IPS-NIHi7 (cell line): ENCODE measurements at regions not wholly inside any gene's neighbourhood (a gene's known extent, or its start where the extent isn't known, plus 50 kb on each side); places are given as distances from the start of the nearest gene placed in this dataset.

ENCODE experiments used
- DNase-seq: peaks from one replicate; pipeline ENCODE4 v3.0.0; 2012; ENCODE audit warnings: mixed read lengths; ENCODE audit errors: extremely low spot score

GRCh38 chr5:68928617-68929302, 165.1 kb upstream of the SLC30A5 start:
- no peak for DNase-seq

DNA sequence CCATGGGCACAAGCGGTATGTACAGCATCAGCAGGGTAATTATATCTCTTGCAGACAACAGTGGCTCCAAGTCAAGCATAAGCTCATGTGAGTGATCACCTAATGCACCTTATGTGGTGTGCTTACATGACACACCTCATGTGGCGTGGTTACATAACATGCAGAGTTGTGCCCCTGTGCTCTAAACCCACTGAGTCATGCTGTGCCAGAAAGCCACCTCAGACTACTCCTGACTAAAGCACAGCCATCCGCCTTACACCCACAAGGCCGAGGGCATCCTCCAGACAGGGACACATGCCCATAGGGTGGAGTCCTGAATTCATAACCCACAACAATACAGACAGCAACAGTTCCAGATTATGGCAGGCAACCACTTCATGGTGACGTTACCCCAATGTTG, 163.7 kb upstream of the SLC30A5 start:
- no peak for DNase-seq

GRCh38 chr5:68932830-68933434, 160.9 kb upstream of the SLC30A5 start:
- no peak for DNase-seq

GRCh38 chr5:68942169-68942568, 151.6 kb upstream of the SLC30A5 start:
- DNase-seq, result no peak

DNA sequence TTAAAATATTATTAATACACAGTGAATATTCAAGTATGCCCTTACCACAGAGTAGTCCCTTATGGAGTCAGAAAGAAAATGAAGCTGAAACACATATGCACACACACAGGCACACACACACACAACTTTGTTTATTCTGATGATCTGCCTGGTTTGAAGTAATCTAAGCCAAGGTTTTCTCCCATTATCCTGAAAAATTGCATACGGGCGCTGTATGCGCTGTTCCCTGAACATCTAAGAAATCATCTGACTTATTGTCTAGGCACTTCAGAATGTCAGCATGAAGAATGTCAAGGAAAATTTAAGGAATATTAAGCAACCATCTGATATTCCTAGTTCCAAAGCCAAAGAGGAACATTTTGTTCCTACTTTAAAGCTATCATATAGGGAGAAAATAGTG, 147.1 kb upstream of the SLC30A5 start:
- DNase-seq, result no peak

- no peak for DNase-seq
Measured at GRCh38 chr5:68947986-68948385, 145.8 kb upstream of the SLC30A5 start.

- DNase-seq, result no peak
Measured at GRCh38 chr5:68949256-68949655, 144.6 kb upstream of the SLC30A5 start.

- no peak for DNase-seq
Measured at GRCh38 chr5:68949711-68950110, 144.1 kb upstream of the SLC30A5 start.

DNA sequence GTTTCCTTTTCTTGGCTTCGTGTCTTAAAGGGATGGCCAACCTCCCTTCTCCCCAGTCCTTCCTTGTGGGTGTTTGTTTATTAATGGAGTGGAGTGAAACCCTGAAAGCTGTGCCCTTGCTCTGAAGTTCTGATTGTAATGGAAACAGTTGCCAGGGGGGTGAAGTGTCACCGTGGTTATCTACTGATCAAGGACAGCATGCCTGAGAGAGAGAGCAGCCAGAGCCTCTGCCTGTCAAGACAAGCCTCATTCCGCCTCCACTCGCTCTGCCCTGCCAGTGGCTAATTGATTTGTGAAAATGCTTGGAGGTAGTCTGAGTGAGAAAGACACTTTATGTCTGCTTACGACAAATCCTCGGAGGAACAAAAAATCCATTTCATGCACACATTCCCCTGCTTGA, 143.7 kb upstream of the SLC30A5 start:
- DNase-seq, result peak; percentile 52

DNA sequence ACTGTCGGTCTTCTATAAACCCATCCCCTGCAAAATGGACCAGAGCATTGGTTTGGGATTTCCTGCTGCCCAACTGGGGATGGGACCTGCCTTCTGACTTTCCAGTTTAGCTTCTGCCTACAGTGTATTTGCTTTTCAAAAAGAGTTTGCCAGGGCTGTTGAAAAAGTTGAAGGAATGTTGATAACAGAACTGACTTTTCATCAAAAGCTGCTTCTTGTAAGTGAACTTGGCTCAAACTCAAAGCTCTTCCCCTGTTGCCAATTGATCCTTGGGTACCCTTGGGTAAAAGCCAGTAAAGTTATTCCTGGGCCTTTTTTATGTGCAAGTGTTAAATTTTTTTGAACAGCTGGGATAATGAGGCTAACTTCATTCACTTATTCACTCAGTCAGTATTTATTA, 142.9 kb upstream of the SLC30A5 start:
- DNase-seq, result no peak

GRCh38 chr5:68953231-68953874, 140.5 kb upstream of the SLC30A5 start:
- DNase-seq, result no peak

DNA sequence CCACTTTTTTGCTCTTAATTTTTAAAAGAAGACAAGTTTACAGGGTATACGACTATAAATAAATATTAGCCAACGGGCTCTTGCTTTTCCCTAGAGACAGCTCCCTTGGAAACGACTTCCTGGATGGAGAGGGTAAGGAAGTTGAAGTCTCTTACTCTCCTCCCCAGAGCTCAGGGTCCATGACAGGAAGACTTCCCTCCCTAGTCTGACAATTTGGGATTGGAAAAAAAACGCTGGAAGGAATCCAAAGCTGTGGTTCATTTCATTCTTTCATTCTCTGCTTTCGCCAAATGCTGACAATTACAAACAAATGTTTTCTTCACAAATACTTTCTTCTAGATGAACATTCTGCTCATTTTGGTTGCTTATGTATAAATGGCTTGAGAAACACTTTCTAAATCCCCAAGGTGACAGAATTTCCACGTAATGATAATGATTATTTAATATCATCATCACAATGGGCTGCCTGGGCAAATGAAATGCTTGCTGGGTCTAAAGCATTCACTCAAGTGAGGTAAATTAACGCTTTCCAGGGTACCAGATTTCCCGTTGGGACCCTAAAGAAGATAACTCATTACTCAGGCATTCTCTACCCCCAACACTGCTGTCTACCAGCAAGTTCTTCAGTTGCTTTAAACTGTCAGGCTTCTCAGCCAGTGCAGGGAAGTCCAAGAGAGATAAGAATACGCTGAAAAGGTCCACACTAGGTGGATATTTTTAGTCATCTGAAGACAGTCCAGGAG, 139.8 kb upstream of the SLC30A5 start:
- no peak for DNase-seq

- DNase-seq, result no peak
Measured at GRCh38 chr5:68954618-68954910, 139.2 kb upstream of the SLC30A5 start.

DNA sequence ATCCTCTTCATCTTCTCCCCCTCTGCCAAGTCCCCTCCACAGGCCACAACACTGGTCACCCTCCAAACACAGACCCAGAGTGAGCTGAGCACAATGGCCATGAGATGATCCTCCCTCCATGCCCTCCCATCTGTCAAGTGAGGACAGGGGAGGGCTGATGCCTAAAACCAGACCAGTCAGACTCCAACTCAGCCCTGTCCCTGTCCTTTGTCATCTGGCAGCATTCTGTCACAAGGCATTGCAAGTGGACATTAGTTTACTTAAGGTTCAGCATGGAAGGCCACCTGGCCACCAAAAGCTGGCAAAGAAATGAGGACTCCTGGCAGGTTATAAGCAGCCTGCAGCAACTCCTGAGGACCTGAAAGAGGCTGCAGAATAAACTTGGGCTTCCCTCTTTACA, 136.2 kb upstream of the SLC30A5 start:
- DNase-seq, result no peak

DNA sequence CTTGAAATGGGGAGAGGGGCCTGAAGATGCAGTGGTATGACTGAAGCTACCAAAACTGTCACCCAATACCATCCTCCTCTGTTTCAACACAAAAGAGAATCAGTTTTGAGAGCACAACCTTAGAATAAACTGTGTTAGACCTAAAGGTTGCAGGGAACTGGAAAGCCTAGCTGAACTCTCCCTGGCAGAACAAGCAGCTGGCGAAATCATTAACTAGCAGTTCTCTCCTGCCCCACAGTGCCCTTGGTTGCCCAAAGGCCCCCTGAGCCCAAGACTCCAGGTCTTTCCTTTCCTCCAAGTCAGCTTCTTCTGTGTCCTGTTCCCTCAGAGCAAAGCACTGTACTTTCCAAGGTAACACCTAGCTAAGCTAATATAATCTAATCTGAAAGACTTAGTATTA, 135.4 kb upstream of the SLC30A5 start:
- DNase-seq, result no peak

DNA sequence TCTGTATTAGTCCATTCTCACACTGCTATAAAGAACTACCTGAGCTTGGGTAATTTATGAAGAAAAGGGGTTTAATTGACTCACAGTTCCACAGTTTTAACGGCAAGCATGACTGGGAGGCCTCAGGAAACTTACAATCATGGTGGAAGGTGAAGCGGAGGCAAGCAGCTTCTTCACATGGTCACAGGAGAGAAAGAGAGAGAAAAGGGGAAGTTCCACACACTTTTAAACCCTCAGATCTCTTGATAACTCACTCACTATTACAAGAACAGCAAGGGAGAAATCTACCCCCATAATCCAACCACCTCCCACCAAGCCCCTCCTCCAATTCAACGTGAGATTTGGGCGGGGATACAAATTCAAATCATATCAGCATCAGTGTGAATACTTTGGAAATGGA, 133.4 kb upstream of the SLC30A5 start:
- DNase-seq, result no peak

- DNase-seq, result no peak
Measured at GRCh38 chr5:68960961-68961360, 132.9 kb upstream of the SLC30A5 start.

GRCh38 chr5:68961762-68962161, 132.1 kb upstream of the SLC30A5 start:
- no peak for DNase-seq

DNA sequence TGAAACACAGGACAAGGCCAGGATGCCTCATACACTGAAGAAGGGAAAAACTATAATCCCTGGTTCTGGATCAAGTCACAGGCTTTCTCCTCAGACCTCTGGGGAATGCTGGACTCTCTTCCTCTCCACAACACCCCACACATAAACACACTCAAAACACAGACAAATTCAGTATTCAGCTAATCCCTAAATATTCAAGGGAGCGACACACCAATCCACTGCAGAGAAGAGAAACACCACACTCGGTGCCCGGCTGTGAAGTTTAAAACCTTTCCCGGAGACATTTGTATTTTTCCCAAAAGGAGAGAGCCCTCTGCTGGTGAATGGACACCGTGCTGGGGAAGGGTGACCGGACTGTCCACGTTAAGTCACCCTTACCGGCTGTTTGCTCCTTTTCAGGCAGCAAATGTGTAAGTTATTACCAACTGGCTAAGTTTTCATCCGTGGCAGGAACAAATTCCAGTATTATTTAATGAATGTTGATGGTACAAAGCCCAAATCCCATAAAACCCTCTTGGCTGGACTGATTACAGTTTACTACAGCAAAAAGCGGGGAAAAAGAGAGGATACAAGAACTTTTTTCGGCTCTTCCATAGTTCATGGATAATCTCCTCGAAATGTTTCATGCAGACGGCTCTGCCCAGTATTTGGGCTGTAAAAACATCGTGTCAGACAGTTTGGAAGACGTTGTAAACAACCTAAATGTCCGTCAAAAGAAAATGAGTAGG, 130.9 kb upstream of the SLC30A5 start:
- DNase-seq, result peak; percentile 86

- no peak for DNase-seq
Measured at GRCh38 chr5:68964679-68965078, 129.1 kb upstream of the SLC30A5 start.

- no peak for DNase-seq
Measured at GRCh38 chr5:68965926-68966325, 127.9 kb upstream of the SLC30A5 start.

DNA sequence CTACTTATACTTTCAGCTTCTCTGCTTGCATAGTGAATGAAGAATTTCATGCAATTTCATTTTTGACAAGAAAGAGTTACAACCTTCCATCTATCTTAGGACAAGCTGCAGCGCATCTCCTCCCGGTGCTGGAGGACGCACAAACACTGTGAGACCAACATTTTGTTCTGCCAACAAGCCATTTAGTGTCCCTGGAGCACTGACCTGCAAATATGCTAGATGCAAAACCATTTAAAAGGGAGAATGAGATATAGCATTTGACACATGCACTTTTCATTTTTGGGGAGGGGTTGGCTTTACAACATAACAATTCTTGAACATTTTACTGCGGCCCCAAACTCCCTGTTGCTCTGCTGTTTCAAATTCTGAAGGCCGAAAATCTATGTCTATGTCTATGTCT, 127.2 kb upstream of the SLC30A5 start:
- DNase-seq, result no peak
